ENCODE measurements at regions not wholly inside any gene's neighbourhood (a gene's known extent, or its start where the extent isn't known, plus 50 kb on each side); places are given as distances from the start of the nearest gene placed in this dataset.

DNA sequence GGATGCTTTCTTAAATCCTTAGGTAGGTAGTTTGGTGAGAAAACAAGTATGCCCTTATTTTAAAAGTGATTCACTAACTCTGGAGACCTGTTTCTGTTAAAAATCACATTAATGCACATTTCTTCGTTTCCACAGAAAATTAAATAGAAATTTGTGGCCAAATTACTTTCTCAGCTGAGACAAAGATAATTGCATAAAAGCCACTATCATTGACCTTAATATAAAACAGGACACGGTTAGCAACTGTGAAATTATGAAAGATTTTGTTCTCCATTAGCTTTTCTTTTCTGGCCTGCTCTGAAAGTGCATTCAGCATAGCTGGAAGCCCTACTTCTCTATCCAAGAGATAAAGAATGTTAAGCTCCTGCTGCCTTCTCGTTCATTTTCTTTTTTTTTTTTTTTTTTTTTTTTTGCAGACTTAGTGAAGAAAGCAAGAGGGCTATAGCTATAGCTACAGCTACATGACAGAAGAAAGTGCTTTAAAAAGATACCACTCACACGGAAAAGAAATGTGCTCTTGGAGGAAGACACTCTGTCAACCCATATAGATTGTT, 576.9 kb downstream of the OTOL1 start:
- DNase-seq (no peak), ATAC-seq (no peak)
- no peaks in the 10 kb centered on the region for H3K27me3 ChIP-seq
- H3K27ac ChIP-seq = no peak overlapping the region
- no peaks in the 10 kb centered on the region for H3K9me3 ChIP-seq
- no peaks in the 10 kb centered on the region for H3K36me3 ChIP-seq (replicated peaks in 1 of 2; ENCODE audit: insufficient read depth in 1 of 2, low read depth in 2 of 2)
- intact Hi-C loops (cut with DNase I) = no loop called here
- TF ChIP-seq, protein P1, sequence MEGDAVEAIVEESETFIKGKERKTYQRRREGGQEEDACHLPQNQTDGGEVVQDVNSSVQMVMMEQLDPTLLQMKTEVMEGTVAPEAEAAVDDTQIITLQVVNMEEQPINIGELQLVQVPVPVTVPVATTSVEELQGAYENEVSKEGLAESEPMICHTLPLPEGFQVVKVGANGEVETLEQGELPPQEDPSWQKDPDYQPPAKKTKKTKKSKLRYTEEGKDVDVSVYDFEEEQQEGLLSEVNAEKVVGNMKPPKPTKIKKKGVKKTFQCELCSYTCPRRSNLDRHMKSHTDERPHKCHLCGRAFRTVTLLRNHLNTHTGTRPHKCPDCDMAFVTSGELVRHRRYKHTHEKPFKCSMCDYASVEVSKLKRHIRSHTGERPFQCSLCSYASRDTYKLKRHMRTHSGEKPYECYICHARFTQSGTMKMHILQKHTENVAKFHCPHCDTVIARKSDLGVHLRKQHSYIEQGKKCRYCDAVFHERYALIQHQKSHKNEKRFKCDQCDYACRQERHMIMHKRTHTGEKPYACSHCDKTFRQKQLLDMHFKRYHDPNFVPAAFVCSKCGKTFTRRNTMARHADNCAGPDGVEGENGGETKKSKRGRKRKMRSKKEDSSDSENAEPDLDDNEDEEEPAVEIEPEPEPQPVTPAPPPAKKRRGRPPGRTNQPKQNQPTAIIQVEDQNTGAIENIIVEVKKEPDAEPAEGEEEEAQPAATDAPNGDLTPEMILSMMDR (IDR thresholded peaks at IDR 0.05) = no peak
- TF ChIP-seq POLR2A (IDR thresholded peaks at IDR 0.05) = no peak
- 33 to 37% methylated on average over 4 of the region's 4 CpGs for WGBS, 2 donors
- no peak overlapping the region for H3K4me3 ChIP-seq
- H3K4me1 ChIP-seq = no peaks in the 10 kb centered on the region

DNA sequence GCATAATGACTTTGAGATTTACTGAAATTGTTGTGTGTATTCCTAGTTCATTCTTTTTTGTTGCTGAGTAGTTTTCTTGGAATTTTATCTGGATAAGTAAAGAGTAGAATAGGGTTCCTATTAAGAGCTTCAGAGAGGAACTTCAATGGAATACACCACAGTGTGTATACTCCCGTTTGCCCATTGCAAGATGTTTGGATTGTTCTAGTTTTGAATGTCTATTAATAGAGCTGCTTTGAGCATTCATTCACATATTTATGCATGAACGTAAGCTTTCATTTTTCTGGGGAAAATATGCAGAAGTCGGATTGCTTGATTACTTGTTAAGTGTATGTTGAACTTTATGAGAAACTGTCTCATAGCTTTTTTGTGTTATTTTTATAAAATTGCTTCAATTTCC, 580.5 kb downstream of the OTOL1 start:
- Histone ChIP-seq H3K27ac (no peak overlapping the region), H3K27me3 (no peaks in the 10 kb centered on the region), H3K4me3 (no peak overlapping the region), H3K36me3 (replicated peaks in 1 of 2; ENCODE audit: insufficient read depth in 1 of 2, low read depth in 2 of 2) (no peaks in the 10 kb centered on the region), H3K4me1 (no peaks in the 10 kb centered on the region), H3K9me3 (no peaks in the 10 kb centered on the region)
- 59 to 63% methylated on average over 3 of the region's 3 CpGs for WGBS, 2 donors
- no peak for TF ChIP-seq POLR2A (IDR thresholded peaks at IDR 0.05)
- TF ChIP-seq, protein P1 (IDR thresholded peaks at IDR 0.05) = no peak
- no peak for DNase-seq
- no peak for ATAC-seq
- intact Hi-C loops (cut with DNase I) = no loop called here

DNA sequence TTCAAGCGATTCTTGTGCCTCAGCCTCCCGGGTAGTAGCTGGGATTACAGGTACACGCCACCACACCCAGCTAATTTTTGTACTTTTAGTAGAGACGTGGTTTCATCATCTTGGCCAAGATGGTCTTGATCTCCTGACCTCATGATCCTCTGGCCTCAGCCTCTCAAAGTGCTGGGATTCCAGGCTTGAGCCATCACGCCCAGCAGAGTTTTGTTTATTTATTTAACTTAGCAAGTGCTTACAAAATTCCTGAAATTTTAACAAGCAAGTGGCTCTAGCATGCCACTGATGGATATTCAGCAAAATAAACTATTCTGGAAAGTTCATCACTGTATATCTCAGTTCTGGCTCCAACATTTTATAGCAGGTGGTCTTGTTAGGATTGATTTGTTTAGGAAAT, 585.9 kb downstream of the OTOL1 start:
- Histone ChIP-seq H3K27ac (no peak overlapping the region), H3K9me3 (no peaks in the 10 kb centered on the region), H3K27me3 (no peaks in the 10 kb centered on the region), H3K36me3 (replicated peaks in 1 of 2; ENCODE audit: insufficient read depth in 1 of 2, low read depth in 2 of 2) (no peaks in the 10 kb centered on the region), H3K4me3 (no peak overlapping the region), H3K4me1 (no peaks in the 10 kb centered on the region)
- no peak for ATAC-seq
- 50 to 63% methylated on average over 5 of the region's 5 CpGs for WGBS, 2 donors
- no peak for DNase-seq
- intact Hi-C loops (cut with DNase I) = no loop called here
- no peak for TF ChIP-seq POLR2A (IDR thresholded peaks at IDR 0.05)
- TF ChIP-seq, protein P1 (IDR thresholded peaks at IDR 0.05) = no peak

DNA sequence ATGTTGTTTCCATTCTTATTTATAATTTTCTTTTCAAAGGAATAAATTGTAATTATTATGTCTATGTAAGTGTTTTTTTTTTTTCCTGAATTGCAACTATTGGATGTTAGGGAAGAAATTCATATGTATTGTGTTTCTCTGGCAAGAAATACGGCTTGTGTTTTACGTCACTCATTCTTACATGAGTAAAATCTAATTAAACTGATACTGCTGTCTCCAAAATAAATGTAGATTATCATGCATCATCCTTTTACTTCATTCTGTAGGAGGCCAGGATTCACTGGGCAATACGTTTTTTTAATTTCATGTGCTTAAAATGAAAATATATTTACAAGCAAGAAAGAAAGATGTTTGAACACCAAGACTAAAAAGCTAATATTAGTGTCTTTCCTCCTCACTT, 590.8 kb downstream of the OTOL1 start:
- 42% methylated on average over 3 of the region's 3 CpGs for WGBS, 2 donors
- DNase-seq (no peak), ATAC-seq (no peak)
- intact Hi-C loops (cut with DNase I) = no loop called here
- Histone ChIP-seq H3K9me3 (no peaks in the 10 kb centered on the region), H3K36me3 (replicated peaks in 1 of 2; ENCODE audit: insufficient read depth in 1 of 2, low read depth in 2 of 2) (no peaks in the 10 kb centered on the region), H3K4me1 (no peaks in the 10 kb centered on the region), H3K4me3 (no peak overlapping the region), H3K27me3 (no peaks in the 10 kb centered on the region), H3K27ac (no peak overlapping the region)
- TF ChIP-seq, protein P1 (IDR thresholded peaks at IDR 0.05) = no peak
- TF ChIP-seq POLR2A (IDR thresholded peaks at IDR 0.05) = no peak

DNA sequence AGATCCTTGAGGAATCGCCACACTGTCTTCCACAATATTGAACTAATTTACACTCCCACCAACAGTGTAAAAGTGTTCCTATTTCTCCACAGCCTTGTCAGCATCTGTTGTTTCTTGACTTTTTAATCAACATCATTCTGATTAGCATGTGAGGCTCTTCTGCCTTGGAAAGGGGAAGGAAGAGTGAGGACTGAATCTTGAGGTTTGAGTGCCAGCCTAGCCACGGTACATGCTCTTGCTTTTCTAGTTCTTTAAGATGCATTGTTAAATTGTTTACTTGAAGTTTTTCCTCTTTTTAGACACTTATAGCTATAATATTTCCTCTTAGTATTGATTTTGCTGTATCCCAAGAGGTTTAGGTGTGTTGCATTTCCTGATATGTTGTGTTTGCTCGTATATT, 596.1 kb downstream of the OTOL1 start:
- intact Hi-C loops (cut with DNase I) = no loop called here
- no peak overlapping the region for H3K4me3 ChIP-seq
- no peaks in the 10 kb centered on the region for H3K27me3 ChIP-seq
- ATAC-seq = no peak
- no peaks in the 10 kb centered on the region for H3K9me3 ChIP-seq
- no peak for DNase-seq
- WGBS, 2 donors = 43 to 48% methylated on average over 3 of the region's 3 CpGs
- H3K4me1 ChIP-seq = no peaks in the 10 kb centered on the region
- no peaks in the 10 kb centered on the region for H3K36me3 ChIP-seq (replicated peaks in 1 of 2; ENCODE audit: insufficient read depth in 1 of 2, low read depth in 2 of 2)
- H3K27ac ChIP-seq = no peak overlapping the region
- TF ChIP-seq, protein P1 (IDR thresholded peaks at IDR 0.05) = no peak
- no peak for TF ChIP-seq POLR2A (IDR thresholded peaks at IDR 0.05)

Data from body of pancreas (tissue), 4 donors.